Endodermal cell (in vitro differentiated cells): ENCODE measurements at regions not wholly inside any gene's neighbourhood (a gene's known extent, or its start where the extent isn't known, plus 50 kb on each side); places are given as distances from the start of the nearest gene placed in this dataset.

Experiments used
- DNase-seq: peaks from one replicate; pipeline ENCODE4 v3.0.0-alpha.2; 2017
- H3K27ac ChIP-seq: 2 replicates; pipeline ENCODE4 v1.5.1; 2013; ENCODE audit warnings: mild to moderate bottlenecking, low read depth, low read length, moderate library complexity
- H3K27me3 ChIP-seq: 2 replicates; pipeline ENCODE4 v1.6.1; 2013; ENCODE audit warnings: mild to moderate bottlenecking, low read length, moderate library complexity; ENCODE audit not compliant: insufficient read depth, control insufficient read depth, poor library complexity, severe bottlenecking
- H3K36me3 ChIP-seq: 2 replicates; pipeline ENCODE4 v1.7.0; 2013; ENCODE audit warnings: mild to moderate bottlenecking, low read length, moderate library complexity; ENCODE audit not compliant: control insufficient read depth, insufficient read depth
- H3K4me1 ChIP-seq: one replicate; pipeline ENCODE4 v1.7.0; 2013; ENCODE audit warnings: low read length; ENCODE audit not compliant: control insufficient read depth, insufficient read depth
- H3K4me3 ChIP-seq: 2 replicates; pipeline ENCODE4 v1.5.1; 2013; ENCODE audit warnings: mild to moderate bottlenecking, low read length, moderate library complexity
- H3K9ac ChIP-seq: 2 replicates; pipeline ENCODE4 v1.6.1; 2013; ENCODE audit warnings: mild to moderate bottlenecking, low read length, moderate library complexity; ENCODE audit not compliant: poor library complexity, severe bottlenecking; ENCODE audit errors: extremely low read depth
- H3K9me3 ChIP-seq: 2 replicates; pipeline ENCODE4 v1.6.1; 2013; ENCODE audit warnings: mild to moderate bottlenecking, low read length, moderate library complexity; ENCODE audit not compliant: control insufficient read depth
- H3K27ac Mint-ChIP-seq: 2 replicates; pipeline ENCODE4 v1.8.0; 2020; ENCODE audit warnings: mixed read lengths
- H3K27me3 Mint-ChIP-seq: 2 replicates; pipeline ENCODE4 v1.8.0; 2021; ENCODE audit warnings: mild to moderate bottlenecking, mixed read lengths; ENCODE audit not compliant: insufficient read depth
- H3K36me3 Mint-ChIP-seq: 2 replicates; pipeline ENCODE4 v1.8.0; 2020; ENCODE audit warnings: low read depth, mixed read lengths
- H3K4me1 Mint-ChIP-seq: 2 replicates; pipeline ENCODE4 v1.8.0; 2020; ENCODE audit warnings: mixed read lengths
- H3K4me3 Mint-ChIP-seq: 2 replicates; pipeline ENCODE4 v1.8.0; 2020; ENCODE audit warnings: mild to moderate bottlenecking, moderate library complexity, mixed read lengths
- H3K9me3 Mint-ChIP-seq: 2 replicates; pipeline ENCODE4 v1.8.0; 2020; ENCODE audit warnings: mild to moderate bottlenecking, mixed read lengths
- CTCF ChIP-seq: fragments of 200-600 bp; sonication (generic); conservative IDR thresholded peaks from 2 replicates; pipeline ENCODE4 v1.5.0; 2021; ENCODE audit warnings: antibody characterized with exemption, mild to moderate bottlenecking
- WGBS, 2 experiments: methylation state at CpG; one replicate each; pipeline versions ENCODE4 v1.1.5 to v1.1.7; 2013; ENCODE audit warnings: missing lambda C conversion rate in 2 of 2, mixed read lengths in 1 of 2; ENCODE audit not compliant: insufficient coverage in 1 of 2, insufficient read length in 1 of 2; 5-methylcytosine and 5-hydroxymethylcytosine counted together

GRCh38 chrX:6962006-6962355 lies 185.5 kb upstream of the STS start:
- no peak for DNase-seq
- Mint-ChIP-seq H3K27ac (no peak overlapping the region), H3K9me3 (peaks cover 36% of the 10 kb centered on the region), H3K27me3 (no peaks in the 10 kb centered on the region), H3K4me1 (peaks cover 20% of the 10 kb centered on the region), H3K36me3 (peaks cover 21% of the 10 kb centered on the region), H3K4me3 (no peak overlapping the region)
- Histone ChIP-seq H3K9me3 (peaks cover 21% of the 10 kb centered on the region), H3K27ac (no peak overlapping the region), H3K4me3 (no peak overlapping the region), H3K9ac (no peak overlapping the region), H3K27me3 (no peaks in the 10 kb centered on the region), H3K4me1 (no peaks in the 10 kb centered on the region), H3K36me3 (no peaks in the 10 kb centered on the region)
- WGBS, 2 experiments = 80 to 95% methylated on average over 1 to 2 of the region's 2 CpGs
- no peak for TF ChIP-seq CTCF

- Mint-ChIP-seq H3K27ac (no peak overlapping the region), H3K9me3 (peaks cover 36% of the 10 kb centered on the region), H3K4me1 (peaks cover 24% of the 10 kb centered on the region), H3K4me3 (no peak overlapping the region), H3K27me3 (no peaks in the 10 kb centered on the region), H3K36me3 (peaks cover 21% of the 10 kb centered on the region)
- no peak overlapping the region for H3K27ac ChIP-seq
- TF ChIP-seq CTCF = no peak
- H3K27me3 ChIP-seq = no peaks in the 10 kb centered on the region
- H3K9me3 ChIP-seq = peaks cover 21% of the 10 kb centered on the region
- DNase-seq = no peak
- 91% methylated on average over 2 of the region's 2 CpGs; no CpG with 5 or more reads in 1 of the 2 experiments for WGBS, 2 experiments
- no peak overlapping the region for H3K9ac ChIP-seq
- no peaks in the 10 kb centered on the region for H3K36me3 ChIP-seq
- H3K4me1 ChIP-seq = no peaks in the 10 kb centered on the region
- H3K4me3 ChIP-seq = no peak overlapping the region
Measured at GRCh38 chrX:6961286-6962005, 186.1 kb upstream of the STS start.

GRCh38 chrX:6959006-6959405 lies 188.5 kb upstream of the STS start:
- Histone ChIP-seq H3K27ac (no peak overlapping the region), H3K36me3 (no peaks in the 10 kb centered on the region), H3K4me1 (no peaks in the 10 kb centered on the region), H3K4me3 (no peak overlapping the region), H3K27me3 (no peaks in the 10 kb centered on the region), H3K9ac (no peak overlapping the region), H3K9me3 (peaks cover 21% of the 10 kb centered on the region)
- Mint-ChIP-seq H3K4me1 (peaks cover 30% of the 10 kb centered on the region), H3K9me3 (peaks cover 36% of the 10 kb centered on the region), H3K4me3 (peak overlapping the region; percentile 22), H3K27me3 (no peaks in the 10 kb centered on the region), H3K36me3 (peaks cover 21% of the 10 kb centered on the region), H3K27ac (no peak overlapping the region)
- TF ChIP-seq CTCF = no peak
- peak; percentile 61 for DNase-seq
